ENCODE measurements at regions not wholly inside any gene's neighbourhood (a gene's known extent, or its start where the extent isn't known, plus 50 kb on each side); places are given as distances from the start of the nearest gene placed in this dataset.
A peak's percentile ranks its signal among the peaks of the same experiment; 100 is the strongest.

- DNase-seq = no peak
Measured at GRCh38 chr12:127640181-127640886, 626.6 kb upstream of the TMEM132C start.

- DNase-seq = no peak
Measured at GRCh38 chr12:127642208-127642607, 624.8 kb upstream of the TMEM132C start.

GRCh38 chr12:127648321-127648720 lies 618.6 kb upstream of the TMEM132C start:
- DNase-seq = no peak

GRCh38 chr12:127649961-127650360 lies 617.0 kb upstream of the TMEM132C start:
- DNase-seq = no peak

GRCh38 chr12:127650626-127651025 lies 616.3 kb upstream of the TMEM132C start:
- DNase-seq = no peak

- no peak for DNase-seq
Measured at GRCh38 chr12:127652281-127652680, 614.7 kb upstream of the TMEM132C start.

GRCh38 chr12:127654383-127654985 lies 612.5 kb upstream of the TMEM132C start:
- no peak for DNase-seq

- DNase-seq = no peak
Measured at GRCh38 chr12:127655691-127656090, 611.3 kb upstream of the TMEM132C start.

- DNase-seq = no peak
Measured at GRCh38 chr12:127656266-127656665, 610.7 kb upstream of the TMEM132C start.

GRCh38 chr12:127657036-127657435 lies 609.9 kb upstream of the TMEM132C start:
- DNase-seq = no peak

GRCh38 chr12:127660961-127661360 lies 606.0 kb upstream of the TMEM132C start:
- no peak for DNase-seq

GRCh38 chr12:127663716-127664115 lies 603.3 kb upstream of the TMEM132C start:
- no peak for DNase-seq

- DNase-seq = no peak
Measured at GRCh38 chr12:127664901-127665300, 602.1 kb upstream of the TMEM132C start.

- no peak for DNase-seq
Measured at GRCh38 chr12:127667131-127667685, 599.8 kb upstream of the TMEM132C start.

GRCh38 chr12:127670294-127670693 lies 596.7 kb upstream of the TMEM132C start:
- DNase-seq = no peak

- DNase-seq = no peak
Measured at GRCh38 chr12:127670796-127671195, 596.2 kb upstream of the TMEM132C start.

GRCh38 chr12:127675936-127676335 lies 591.0 kb upstream of the TMEM132C start:
- no peak for DNase-seq

- DNase-seq = peak; percentile 76
Measured at GRCh38 chr12:127677537-127678131, 589.3 kb upstream of the TMEM132C start.

GRCh38 chr12:127678945-127679344 lies 588.0 kb upstream of the TMEM132C start:
- no peak for DNase-seq

GRCh38 chr12:127680516-127680915 lies 586.5 kb upstream of the TMEM132C start:
- DNase-seq = no peak

- DNase-seq = no peak
Measured at GRCh38 chr12:127681151-127681754, 585.7 kb upstream of the TMEM132C start.

- DNase-seq = no peak
Measured at GRCh38 chr12:127685491-127685890, 581.5 kb upstream of the TMEM132C start.

- no peak for DNase-seq
Measured at GRCh38 chr12:127685931-127686330, 581.0 kb upstream of the TMEM132C start.

- no peak for DNase-seq
Measured at GRCh38 chr12:127687181-127687580, 579.8 kb upstream of the TMEM132C start.
